Upper lobe of left lung (tissue), 4 donors: ENCODE measurements at regions not wholly inside any gene's neighbourhood (a gene's known extent, or its start where the extent isn't known, plus 50 kb on each side); places are given as distances from the start of the nearest gene placed in this dataset.

ENCODE experiments used
- POLR2AphosphoS5 ChIP-seq, 2 donors: sonication (generic); formaldehyde crosslinking; IDR thresholded peaks; one replicate each; pipeline ENCODE4 v1.5.1; 2017; ENCODE audit warnings: antibody characterized with exemption in 2 of 2
- TF ChIP-seq, protein P1 (sequence below), 6 experiments: fragments of 450-650 bp in 4 of 6; fragments of 200-600 bp in 2 of 6; sonication (generic) in 2 of 6; IDR thresholded peaks; one replicate each; pipeline ENCODE4 v1.5.1; 2016 to 2019; ENCODE audit warnings: antibody characterized with exemption in 6 of 6

DNA sequence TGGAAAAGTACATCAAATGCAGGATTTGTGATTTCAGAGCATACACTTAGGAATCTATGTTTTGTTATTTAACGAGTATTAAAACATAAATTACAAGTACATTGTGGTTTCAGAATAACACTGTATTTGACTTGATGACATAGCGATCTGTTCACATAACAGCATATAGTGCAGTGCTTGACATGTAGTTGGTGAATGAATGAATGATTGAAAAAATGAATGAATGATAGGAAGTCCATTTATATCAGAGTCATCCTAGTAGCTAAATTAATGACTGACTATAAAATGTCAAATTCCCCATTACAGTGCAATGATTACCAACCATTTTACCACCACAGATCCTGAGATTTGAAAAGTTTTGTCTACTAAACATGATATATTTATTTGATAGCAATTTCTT, 114.6 kb upstream of the FAT1 start:
- TF ChIP-seq POLR2AphosphoS5 (IDR thresholded peaks at IDR 0.05), result no peak
- TF ChIP-seq, protein P1, sequence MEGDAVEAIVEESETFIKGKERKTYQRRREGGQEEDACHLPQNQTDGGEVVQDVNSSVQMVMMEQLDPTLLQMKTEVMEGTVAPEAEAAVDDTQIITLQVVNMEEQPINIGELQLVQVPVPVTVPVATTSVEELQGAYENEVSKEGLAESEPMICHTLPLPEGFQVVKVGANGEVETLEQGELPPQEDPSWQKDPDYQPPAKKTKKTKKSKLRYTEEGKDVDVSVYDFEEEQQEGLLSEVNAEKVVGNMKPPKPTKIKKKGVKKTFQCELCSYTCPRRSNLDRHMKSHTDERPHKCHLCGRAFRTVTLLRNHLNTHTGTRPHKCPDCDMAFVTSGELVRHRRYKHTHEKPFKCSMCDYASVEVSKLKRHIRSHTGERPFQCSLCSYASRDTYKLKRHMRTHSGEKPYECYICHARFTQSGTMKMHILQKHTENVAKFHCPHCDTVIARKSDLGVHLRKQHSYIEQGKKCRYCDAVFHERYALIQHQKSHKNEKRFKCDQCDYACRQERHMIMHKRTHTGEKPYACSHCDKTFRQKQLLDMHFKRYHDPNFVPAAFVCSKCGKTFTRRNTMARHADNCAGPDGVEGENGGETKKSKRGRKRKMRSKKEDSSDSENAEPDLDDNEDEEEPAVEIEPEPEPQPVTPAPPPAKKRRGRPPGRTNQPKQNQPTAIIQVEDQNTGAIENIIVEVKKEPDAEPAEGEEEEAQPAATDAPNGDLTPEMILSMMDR (IDR thresholded peaks at IDR 0.05), result no peak
